ENCODE measurements at regions not wholly inside any gene's neighbourhood (a gene's known extent, or its start where the extent isn't known, plus 50 kb on each side); places are given as distances from the start of the nearest gene placed in this dataset.

DNA sequence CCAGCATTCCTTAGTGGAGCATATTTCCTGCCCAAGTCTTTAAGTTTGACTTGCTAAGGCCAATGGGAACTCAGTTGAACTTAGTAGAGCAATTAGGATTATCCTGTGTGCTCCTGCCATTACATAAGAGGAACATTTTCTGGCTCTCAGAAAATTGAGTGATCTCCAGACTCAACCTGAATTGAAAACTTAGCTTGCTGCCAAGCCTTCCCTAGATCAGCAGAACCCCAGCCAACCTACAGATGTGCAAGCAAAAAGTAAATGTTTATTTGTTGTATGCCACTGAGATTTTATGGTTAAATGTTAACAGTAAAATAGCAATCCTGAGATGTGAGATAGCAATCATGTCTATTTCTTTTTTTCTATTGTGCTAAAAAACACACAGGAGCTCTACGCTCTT, 350.9 kb downstream of the OLFM4 start:
- POLR2A ChIA-PET (ENCODE audit: low non-redundant PET), result no interaction called here
- no peak overlapping the region for H3K4me3 ChIP-seq (ENCODE audit: low read depth, low read length, poor library complexity, severe bottlenecking)
- H3K36me3 ChIP-seq (ENCODE audit: insufficient read depth, low read length, poor library complexity, severe bottlenecking), result no peaks in the 10 kb centered on the region
- intact Hi-C loops (cut with micrococcal nuclease; ENCODE audit: unreplicated experiment), result no loop called here
- DNase-seq (ENCODE audit: low spot score), result no peak
- no peaks in the 10 kb centered on the region for H3K9me3 ChIP-seq (ENCODE audit: low read depth, low read length, poor library complexity, severe bottlenecking)
- no peaks in the 10 kb centered on the region for H3K4me1 ChIP-seq (ENCODE audit: insufficient read depth, low read length, poor library complexity, severe bottlenecking)
- H3K27me3 ChIP-seq (replicated peaks; ENCODE audit: insufficient read depth, low read depth, low read length, poor library complexity), result no peaks in the 10 kb centered on the region
- TF ChIP-seq EZH2 (IDR thresholded peaks at IDR 0.05; ENCODE audit: borderline replicate concordance, low read depth, low read length, poor library complexity, severe bottlenecking), result no peak
- no peak for TF ChIP-seq CTCF (conservative IDR thresholded peaks at IDR 0.05; ENCODE audit: low read depth, low read length)
- CTCF ChIA-PET, result no interaction called here
- no peak overlapping the region for H3K27ac ChIP-seq (ENCODE audit: low read depth, low read length, poor library complexity, severe bottlenecking)
- no TSS peak for BruUV-seq (replicated peaks)

DNA sequence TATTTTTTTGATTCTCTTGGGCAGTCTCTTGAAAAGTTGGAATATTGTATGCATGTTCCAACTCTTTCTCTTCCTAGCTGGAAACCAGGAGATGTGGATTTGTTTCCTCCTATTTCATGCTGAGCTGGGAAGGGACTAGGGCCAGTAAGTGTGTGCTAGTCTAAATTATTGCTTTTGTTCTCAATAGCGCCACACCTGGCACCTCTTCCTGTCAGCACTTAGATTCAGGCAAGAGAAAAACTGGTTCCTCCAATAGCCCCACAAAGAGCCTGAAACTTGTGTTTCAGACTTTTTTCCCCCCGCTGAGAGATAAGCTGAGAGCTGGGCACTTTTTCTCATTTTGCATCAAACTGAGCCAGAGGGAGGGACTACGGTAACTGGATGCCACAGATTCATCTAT, 353.4 kb downstream of the OLFM4 start:
- TF ChIP-seq EZH2 (IDR thresholded peaks at IDR 0.05; ENCODE audit: borderline replicate concordance, low read depth, low read length, poor library complexity, severe bottlenecking) (no peak), CTCF (conservative IDR thresholded peaks at IDR 0.05; ENCODE audit: low read depth, low read length) (no peak)
- Histone ChIP-seq H3K4me3 (ENCODE audit: low read depth, low read length, poor library complexity, severe bottlenecking) (no peak overlapping the region), H3K27ac (ENCODE audit: low read depth, low read length, poor library complexity, severe bottlenecking) (no peak overlapping the region), H3K4me1 (ENCODE audit: insufficient read depth, low read length, poor library complexity, severe bottlenecking) (no peaks in the 10 kb centered on the region), H3K9me3 (ENCODE audit: low read depth, low read length, poor library complexity, severe bottlenecking) (no peaks in the 10 kb centered on the region), H3K36me3 (ENCODE audit: insufficient read depth, low read length, poor library complexity, severe bottlenecking) (no peaks in the 10 kb centered on the region), H3K27me3 (replicated peaks; ENCODE audit: insufficient read depth, low read depth, low read length, poor library complexity) (no peaks in the 10 kb centered on the region)
- CTCF ChIA-PET, result no interaction called here
- no peak for DNase-seq (ENCODE audit: low spot score)
- BruUV-seq (replicated peaks), result no TSS peak
- intact Hi-C loops (cut with micrococcal nuclease; ENCODE audit: unreplicated experiment), result no loop called here
- POLR2A ChIA-PET (ENCODE audit: low non-redundant PET), result no interaction called here

DNA sequence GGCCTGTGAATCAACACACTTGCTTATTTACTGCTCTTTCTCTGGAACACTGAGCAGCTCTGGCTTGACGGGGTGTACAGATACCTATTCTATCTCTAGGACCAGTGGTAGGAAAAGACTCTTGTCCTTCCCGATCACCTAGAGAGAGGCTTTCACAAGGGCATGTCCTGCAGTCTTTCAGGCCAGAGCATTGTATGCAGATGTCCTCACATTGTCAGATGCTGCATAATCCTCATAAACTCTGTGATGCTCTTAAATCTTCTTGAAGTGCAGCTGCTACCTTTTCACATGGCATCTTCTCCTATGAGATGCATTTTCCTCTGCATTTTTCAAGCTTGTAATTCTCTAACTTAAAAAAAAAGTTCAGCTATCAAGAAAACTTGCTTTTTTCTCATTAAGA, 369.4 kb downstream of the OLFM4 start:
- ChIA-PET POLR2A (ENCODE audit: low non-redundant PET) (no interaction called here), CTCF (no interaction called here)
- no TSS peak for BruUV-seq (replicated peaks)

More for the DNA sequence above, 369.4 kb downstream of the OLFM4 start:
- no peaks in the 10 kb centered on the region for H3K9me3 ChIP-seq (ENCODE audit: low read depth, low read length, poor library complexity, severe bottlenecking)
- H3K27me3 ChIP-seq (replicated peaks; ENCODE audit: insufficient read depth, low read depth, low read length, poor library complexity), result no peaks in the 10 kb centered on the region
- intact Hi-C loops (cut with micrococcal nuclease; ENCODE audit: unreplicated experiment), result no loop called here
- no peak overlapping the region for H3K4me3 ChIP-seq (ENCODE audit: low read depth, low read length, poor library complexity, severe bottlenecking)
- no peak overlapping the region for H3K27ac ChIP-seq (ENCODE audit: low read depth, low read length, poor library complexity, severe bottlenecking)
- TF ChIP-seq EZH2 (IDR thresholded peaks at IDR 0.05; ENCODE audit: borderline replicate concordance, low read depth, low read length, poor library complexity, severe bottlenecking), result no peak
- no peak for TF ChIP-seq CTCF (conservative IDR thresholded peaks at IDR 0.05; ENCODE audit: low read depth, low read length)
- no peaks in the 10 kb centered on the region for H3K4me1 ChIP-seq (ENCODE audit: insufficient read depth, low read length, poor library complexity, severe bottlenecking)
- no peaks in the 10 kb centered on the region for H3K36me3 ChIP-seq (ENCODE audit: insufficient read depth, low read length, poor library complexity, severe bottlenecking)
- DNase-seq (ENCODE audit: low spot score), result no peak

All from A673 (cell line).